Amygdala (tissue), 56 donors: ENCODE measurements at regions not wholly inside any gene's neighbourhood (a gene's known extent, or its start where the extent isn't known, plus 50 kb on each side); places are given as distances from the start of the nearest gene placed in this dataset.
A peak's percentile ranks its signal among the peaks of the same experiment; 100 is the strongest.
"Not testable (repeated sequence)": the region's sequence is repeated elsewhere in the genome, so short reads cannot be mapped to it uniquely, and the experiment has no call there.

Experiments used
- DNase-seq, 56 donors: peaks; one replicate each; lab custom pipeline; 2025; lab: John Stamatoyannopoulos, UW

GRCh38 chr14:22492622-22493542 is 96.1 kb downstream of the DAD1 start:
- DNase-seq: no peak

GRCh38 chr14:22491683-22492621 is 97.1 kb downstream of the DAD1 start:
- DNase-seq: no peak

GRCh38 chr14:22491053-22491452 is 98.0 kb downstream of the DAD1 start:
- not testable (repeated sequence) for DNase-seq

GRCh38 chr14:22489957-22490950 is 98.8 kb downstream of the DAD1 start:
- DNase-seq: peak in 1 of 56 donors; percentile 27

GRCh38 chr14:22489244-22489545 is 99.8 kb downstream of the DAD1 start:
- DNase-seq: no peak

GRCh38 chr14:22488522-22489243 is 100.3 kb downstream of the DAD1 start:
- no peak for DNase-seq

GRCh38 chr14:22487941-22488340 is 101.1 kb downstream of the DAD1 start:
- DNase-seq: no peak

- no peak for DNase-seq
Observed at GRCh38 chr14:22487401-22487800, 101.6 kb downstream of the DAD1 start.

- no peak for DNase-seq
Observed at GRCh38 chr14:22486675-22487074, 102.3 kb downstream of the DAD1 start.

GRCh38 chr14:22485649-22486048 is 103.4 kb downstream of the DAD1 start:
- no peak for DNase-seq

GRCh38 chr14:22485178-22485577 is 103.8 kb downstream of the DAD1 start:
- no peak for DNase-seq

- no peak for DNase-seq
Observed at GRCh38 chr14:22484632-22485031, 104.4 kb downstream of the DAD1 start.

- no peak for DNase-seq
Observed at GRCh38 chr14:22483863-22484593, 105.0 kb downstream of the DAD1 start.

- no peak for DNase-seq
Observed at GRCh38 chr14:22482782-22483553, 106.1 kb downstream of the DAD1 start.

GRCh38 chr14:22482085-22482694 is 106.8 kb downstream of the DAD1 start:
- no peak for DNase-seq

GRCh38 chr14:22481546-22481945 is 107.5 kb downstream of the DAD1 start:
- no peak for DNase-seq

GRCh38 chr14:22479776-22480464 is 109.1 kb downstream of the DAD1 start:
- DNase-seq: no peak
